HG03066 (cell line): ENCODE measurements at regions not wholly inside any gene's neighbourhood (a gene's known extent, or its start where the extent isn't known, plus 50 kb on each side); places are given as distances from the start of the nearest gene placed in this dataset.

Experiments used
- ATAC-seq: cut with Tn5 transposase; IDR thresholded peaks from one replicate; pipeline ENCODE4 v1.9.1; 2021; ENCODE audit warnings: low read depth; ENCODE audit not compliant: unreplicated experiment

DNA sequence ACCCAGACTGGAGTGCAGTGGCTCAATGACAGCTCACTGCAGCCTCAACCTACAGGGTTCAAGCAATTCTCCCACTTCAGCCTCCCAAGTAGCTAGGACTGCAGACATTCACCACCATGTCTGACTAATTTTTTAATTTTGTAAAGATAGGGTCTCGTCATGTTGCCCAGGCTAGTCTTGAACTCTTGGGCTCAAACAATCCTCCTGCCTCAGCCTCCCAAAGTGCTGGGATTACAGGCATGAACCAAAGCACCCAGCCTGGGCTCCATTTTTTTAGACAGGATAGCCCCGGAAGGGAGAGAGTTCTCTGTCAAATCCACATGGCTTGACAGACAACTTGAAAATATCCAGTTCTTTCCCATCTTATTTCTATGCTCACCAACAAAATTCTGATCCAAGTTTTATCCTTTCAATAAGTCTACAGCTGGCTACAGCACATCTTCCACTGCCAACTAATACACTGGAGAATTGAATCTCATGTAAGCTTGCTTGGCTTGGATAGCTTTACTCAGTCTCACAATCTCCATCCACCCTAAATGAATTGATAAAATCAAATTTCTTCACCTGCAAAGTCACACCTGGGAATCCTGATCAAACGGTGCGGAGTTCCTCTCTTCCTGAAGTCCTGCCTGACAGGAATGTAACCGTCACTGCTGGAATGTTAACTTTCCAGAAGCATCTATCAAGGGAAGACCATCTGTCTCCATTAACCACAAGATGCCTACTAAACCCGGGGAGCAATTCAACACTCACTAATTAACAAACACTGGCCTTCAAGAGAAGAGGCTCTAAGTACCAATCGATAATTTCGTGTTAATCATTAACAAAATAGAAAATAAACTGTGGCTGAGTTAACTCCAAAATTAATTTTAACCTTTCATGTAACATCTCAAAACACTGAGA, 239.7 kb upstream of the MKLN1 start:
- ATAC-seq = no peak

DNA sequence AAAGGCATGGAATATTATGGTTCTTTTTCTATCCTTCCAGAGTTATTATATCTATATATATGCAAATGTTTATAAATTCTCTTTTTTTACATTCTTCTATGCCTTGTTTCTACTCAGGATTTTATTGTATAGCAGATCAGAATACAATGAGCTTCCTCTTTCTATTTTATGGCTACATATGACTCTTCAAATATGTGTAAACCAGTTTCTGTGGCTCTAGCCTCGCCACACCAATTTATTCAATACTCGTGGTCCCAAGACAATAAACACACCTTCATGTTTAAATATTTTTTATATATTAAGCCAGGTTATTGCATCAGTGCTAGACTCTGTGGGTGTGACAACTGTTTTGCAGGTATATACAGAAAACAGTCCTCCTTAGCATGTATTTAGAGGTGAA, 237.5 kb upstream of the MKLN1 start:
- no peak for ATAC-seq

- no peak for ATAC-seq
Measured at GRCh38 chr7:131090886-131091692, 236.6 kb upstream of the MKLN1 start.

GRCh38 chr7:131094685-131095084, 233.0 kb upstream of the MKLN1 start:
- no peak for ATAC-seq

DNA sequence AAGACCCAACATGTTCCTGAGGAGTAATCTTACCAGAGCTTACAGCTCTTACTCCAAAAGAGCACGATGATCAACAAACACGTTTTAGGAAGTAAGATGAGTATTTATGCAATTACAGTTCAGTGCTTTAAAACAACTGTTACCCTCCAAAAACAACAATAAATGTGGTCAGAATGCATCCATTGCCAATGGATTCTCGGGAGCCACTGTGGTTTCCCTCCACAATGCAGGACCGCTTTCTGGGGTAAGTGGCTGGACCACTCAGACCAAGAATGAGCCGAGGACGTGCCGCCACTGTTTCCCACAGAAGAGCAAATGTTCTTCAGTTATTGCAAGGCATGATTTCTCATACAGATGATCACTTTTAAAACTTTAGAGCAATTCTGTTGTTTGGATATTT, 232.3 kb upstream of the MKLN1 start:
- no peak for ATAC-seq

- ATAC-seq = no peak
Measured at GRCh38 chr7:131096267-131096927, 231.3 kb upstream of the MKLN1 start.

GRCh38 chr7:131097662-131098376, 229.9 kb upstream of the MKLN1 start:
- ATAC-seq = no peak

DNA sequence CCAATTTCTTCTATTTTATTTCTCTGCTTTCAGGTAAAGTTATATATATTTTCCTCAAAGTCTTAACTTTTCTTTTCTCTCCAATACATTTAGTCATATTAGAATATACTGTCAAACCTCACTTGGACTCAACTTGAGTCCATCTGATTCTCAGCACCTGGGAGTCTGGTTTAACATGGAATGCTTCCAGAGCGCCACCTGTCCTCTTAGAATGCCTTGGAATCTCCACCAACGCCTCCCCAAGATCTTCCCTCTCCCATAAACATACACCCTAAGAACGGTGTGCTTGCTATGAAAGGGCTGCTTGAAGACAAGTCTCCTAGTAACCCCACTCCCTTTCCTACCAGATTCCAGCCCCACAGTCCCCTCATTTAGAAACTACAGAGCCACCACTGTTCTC, 229.1 kb upstream of the MKLN1 start:
- ATAC-seq = no peak

DNA sequence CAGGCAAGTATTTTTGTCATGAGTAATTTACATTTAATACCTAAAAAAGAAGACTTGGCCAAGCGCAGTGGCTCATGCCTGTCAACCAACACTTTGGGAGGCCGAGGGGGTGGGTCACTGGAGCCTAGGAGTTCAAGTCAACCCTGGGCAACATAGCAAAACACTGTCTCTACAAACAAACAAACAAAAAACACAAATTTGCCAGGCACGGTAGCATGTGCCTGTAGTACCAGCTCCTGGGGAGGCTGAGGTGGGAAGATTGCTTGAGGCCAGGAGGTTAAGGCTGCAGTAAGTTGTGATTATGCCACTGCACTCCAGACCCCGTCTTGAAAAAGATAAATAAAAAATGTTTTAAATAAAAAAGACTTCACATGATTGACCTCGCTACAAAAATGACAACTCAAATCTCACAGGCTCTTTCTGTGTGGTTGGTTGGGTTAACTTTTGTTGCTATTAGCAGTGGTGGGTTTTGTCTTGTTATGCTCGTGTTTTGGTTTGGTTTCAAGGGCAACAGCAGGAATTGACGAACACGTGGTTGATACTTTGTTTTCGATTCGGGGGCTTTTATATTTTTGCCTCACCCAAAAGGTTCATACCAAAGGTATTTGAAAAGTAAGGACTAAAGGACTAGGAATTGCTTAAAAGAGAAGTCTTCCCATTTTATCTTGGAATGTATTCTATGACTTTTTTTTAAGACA, 227.2 kb upstream of the MKLN1 start:
- no peak for ATAC-seq

- no peak for ATAC-seq
Measured at GRCh38 chr7:131103997-131104396, 223.7 kb upstream of the MKLN1 start.

GRCh38 chr7:131104596-131105293, 222.9 kb upstream of the MKLN1 start:
- no peak for ATAC-seq

- ATAC-seq = no peak
Measured at GRCh38 chr7:131105294-131105798, 222.3 kb upstream of the MKLN1 start.

DNA sequence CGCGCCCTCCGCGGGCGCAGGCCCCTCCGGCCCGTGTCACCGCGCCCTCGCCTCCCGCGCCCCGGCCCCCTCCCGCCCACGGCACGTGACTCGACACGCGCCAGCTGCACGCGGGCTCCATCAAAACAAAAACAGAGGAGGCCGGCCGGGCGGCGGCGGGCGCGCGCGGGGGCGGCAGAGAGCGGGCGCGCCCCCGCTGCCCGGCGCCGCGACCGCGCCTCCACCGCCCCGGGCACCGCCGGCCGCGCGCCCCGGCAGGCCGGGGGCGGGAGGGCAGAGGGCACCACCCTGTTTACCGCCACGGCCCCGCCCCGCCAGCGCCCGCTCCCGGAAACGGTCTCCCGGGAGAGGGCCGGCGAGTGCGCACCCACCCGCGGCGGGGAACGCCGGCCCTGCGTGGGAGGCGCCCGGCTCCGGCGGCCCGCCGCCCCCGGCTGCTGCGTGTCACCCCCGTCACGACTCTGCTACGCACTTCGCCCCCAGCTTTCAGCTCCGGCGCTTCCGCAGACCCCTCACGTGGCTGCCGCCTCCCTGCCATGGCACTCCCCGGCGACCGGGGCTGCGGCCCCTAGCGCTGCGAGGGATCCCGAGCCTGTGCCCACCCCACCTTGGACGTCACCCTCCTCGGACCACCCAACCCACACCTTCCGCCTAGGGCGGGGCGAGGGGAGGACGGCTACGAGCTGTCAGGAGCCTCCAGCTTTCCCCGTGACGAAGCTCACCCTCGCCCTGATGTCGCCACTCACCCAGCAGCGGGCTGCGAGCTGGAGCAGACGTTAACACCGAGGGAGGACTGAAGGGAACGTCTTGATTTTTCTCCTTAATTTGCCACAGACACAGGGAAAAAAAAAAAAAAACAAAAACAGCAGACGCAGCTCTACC, 221.6 kb upstream of the MKLN1 start:
- ATAC-seq = peak; percentile 31

GRCh38 chr7:131106681-131107336, 220.9 kb upstream of the MKLN1 start:
- no peak for ATAC-seq

DNA sequence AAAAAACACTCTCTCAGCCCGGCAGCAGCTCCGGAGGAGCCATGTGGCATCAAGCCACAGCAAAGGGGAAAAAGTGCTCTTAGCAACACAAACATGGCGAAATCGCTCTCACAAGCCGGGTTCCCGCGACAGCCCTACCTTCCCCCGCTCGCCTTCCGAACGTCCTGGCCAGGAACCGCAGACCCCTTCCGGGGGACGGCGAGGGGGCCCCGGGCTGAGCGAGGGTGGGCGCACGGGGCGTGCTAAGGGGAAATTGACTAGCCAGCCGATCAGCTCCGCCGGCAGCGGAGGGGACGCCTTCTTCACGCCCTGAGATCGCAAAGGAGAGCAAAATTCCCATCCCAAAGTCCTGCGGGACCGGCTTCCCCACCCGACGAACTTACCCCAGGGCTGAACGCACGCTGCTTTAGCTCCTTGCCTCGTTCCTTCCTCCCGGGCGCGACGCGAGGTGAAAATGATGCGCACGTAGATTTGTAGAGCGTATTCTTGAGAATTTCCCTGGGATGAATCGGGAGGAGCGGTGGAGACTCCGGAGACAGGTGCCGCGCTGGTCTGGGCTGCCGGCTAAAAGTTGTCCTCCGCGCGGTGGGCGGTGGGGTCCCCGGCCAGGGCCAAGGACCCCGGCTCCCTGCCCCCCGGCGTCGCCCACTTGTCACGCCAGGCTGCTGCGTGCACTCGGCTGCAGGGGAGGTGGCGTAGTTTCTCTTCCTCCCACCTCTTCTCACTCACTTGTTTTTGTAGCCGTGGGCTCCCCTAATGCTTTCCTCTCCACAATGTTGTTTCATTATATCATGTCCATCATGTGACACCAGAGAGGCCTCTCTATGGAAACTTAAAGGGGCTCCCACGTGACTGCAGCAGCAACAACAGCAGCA, 220.1 kb upstream of the MKLN1 start:
- peak; percentile 45 for ATAC-seq

GRCh38 chr7:131108212-131108940, 219.3 kb upstream of the MKLN1 start:
- ATAC-seq = no peak
